Activated T-cell treated with anti-CD3 and anti-CD28 coated beads, Interleukin-2, amount 50 U/mL, for 72 hours (primary cell): ENCODE measurements at regions not wholly inside any gene's neighbourhood (a gene's known extent, or its start where the extent isn't known, plus 50 kb on each side); places are given as distances from the start of the nearest gene placed in this dataset.
"Not testable (repeated sequence)": the region's sequence is repeated elsewhere in the genome, so short reads cannot be mapped to it uniquely, and the experiment has no call there.

Source experiments
- ATAC-seq, 2 donors: fragments of 150-1000 bp; cut with Tn5 transposase; replicated peaks in 1 of 2; 2 replicates each; pipeline ENCODE4 v1.10.0; 2021; ENCODE audit warnings: moderate library complexity in 2 of 2, mild to moderate bottlenecking in 1 of 2
- DNase-seq, 2 donors: peaks; one replicate each; pipeline ENCODE4 v3.0.0; 2021 to 2022; ENCODE audit warnings: mixed read lengths in 1 of 2
- H3K27ac Mint-ChIP-seq: one replicate; pipeline ENCODE4 v1.8.0; 2022; ENCODE audit warnings: mild to moderate bottlenecking, moderate library complexity, mixed read lengths
- H3K27me3 Mint-ChIP-seq: one replicate; pipeline ENCODE4 v1.8.0; 2022; ENCODE audit warnings: low read depth, mixed read lengths
- H3K36me3 Mint-ChIP-seq, 2 donors: one replicate each; pipeline ENCODE4 v1.8.0; 2022; ENCODE audit warnings: mixed read lengths in 2 of 2, mild to moderate bottlenecking in 1 of 2; ENCODE audit not compliant: insufficient read depth in 2 of 2
- H3K4me1 Mint-ChIP-seq: one replicate; pipeline ENCODE4 v1.8.0; 2022; ENCODE audit warnings: low read depth, mixed read lengths
- H3K4me3 Mint-ChIP-seq, 2 donors: one replicate each; pipeline ENCODE4 v1.8.0; 2022; ENCODE audit warnings: mild to moderate bottlenecking in 2 of 2, mixed read lengths in 2 of 2, moderate library complexity in 2 of 2
- H3K9me3 Mint-ChIP-seq, 2 donors: one replicate each; pipeline ENCODE4 v1.8.0; 2022; ENCODE audit warnings: mixed read lengths in 2 of 2

- Mint-ChIP-seq H3K9me3 (peaks cover 2% of the 10 kb centered on the region in 2 donors), H3K27ac (no peak overlapping the region), H3K36me3 (no peaks in the 10 kb centered on the region), H3K4me3 (no peak overlapping the region), H3K4me1 (no peaks in the 10 kb centered on the region), H3K27me3 (no peaks in the 10 kb centered on the region)
- DNase-seq: no peak
- no peak for ATAC-seq
Observed at GRCh38 chr10:23824822-23825221, 384.1 kb upstream of the KIAA1217 start.

- Mint-ChIP-seq H3K4me3 (no peak overlapping the region), H3K4me1 (no peaks in the 10 kb centered on the region), H3K27me3 (no peaks in the 10 kb centered on the region), H3K9me3 (peaks cover 2 to 4% of the 10 kb centered on the region in 2 donors), H3K36me3 (no peaks in the 10 kb centered on the region), H3K27ac (no peak overlapping the region)
- DNase-seq: no peak
- no peak for ATAC-seq
Observed at GRCh38 chr10:23826421-23826820, 382.5 kb upstream of the KIAA1217 start.

- no peak for ATAC-seq
- H3K36me3 Mint-ChIP-seq: no peaks in the 10 kb centered on the region
- H3K27me3 Mint-ChIP-seq: no peaks in the 10 kb centered on the region
Observed at GRCh38 chr10:23829556-23829955, 379.4 kb upstream of the KIAA1217 start.

GRCh38 chr10:23834091-23834490, 374.8 kb upstream of the KIAA1217 start:
- Mint-ChIP-seq H3K4me1 (no peaks in the 10 kb centered on the region), H3K27me3 (no peaks in the 10 kb centered on the region), H3K4me3 (no peak overlapping the region), H3K9me3 (peaks cover 3 to 5% of the 10 kb centered on the region in 2 donors), H3K36me3 (no peaks in the 10 kb centered on the region), H3K27ac (no peak overlapping the region)
- no peak for DNase-seq
- ATAC-seq: no peak

More at GRCh38 chr10:23829556-23829955, 379.4 kb upstream of the KIAA1217 start:
- H3K27ac Mint-ChIP-seq: no peak overlapping the region
- DNase-seq: no peak
- H3K9me3 Mint-ChIP-seq: peaks cover 4 to 6% of the 10 kb centered on the region in 2 donors
- H3K4me3 Mint-ChIP-seq: no peak overlapping the region
- no peaks in the 10 kb centered on the region for H3K4me1 Mint-ChIP-seq

- H3K27ac Mint-ChIP-seq: no peak overlapping the region
- no peaks in the 10 kb centered on the region for H3K4me1 Mint-ChIP-seq
- DNase-seq: no peak
- ATAC-seq: no peak
- no peaks in the 10 kb centered on the region for H3K27me3 Mint-ChIP-seq
- peaks cover 0 to 3% of the 10 kb centered on the region in 2 donors for H3K36me3 Mint-ChIP-seq
- no peak overlapping the region for H3K4me3 Mint-ChIP-seq
- peaks cover 10 to 14% of the 10 kb centered on the region in 2 donors for H3K9me3 Mint-ChIP-seq
Observed at GRCh38 chr10:23850631-23851030, 358.3 kb upstream of the KIAA1217 start.

- Mint-ChIP-seq H3K27ac (no peak overlapping the region), H3K36me3 (no peaks in the 10 kb centered on the region), H3K27me3 (no peaks in the 10 kb centered on the region), H3K9me3 (no peaks in the 10 kb centered on the region), H3K4me1 (no peaks in the 10 kb centered on the region), H3K4me3 (no peak overlapping the region)
- ATAC-seq (no peak), DNase-seq (no peak)
Observed at GRCh38 chr10:23859598-23859997, 349.3 kb upstream of the KIAA1217 start.

GRCh38 chr10:23864631-23865147, 344.2 kb upstream of the KIAA1217 start:
- H3K36me3 Mint-ChIP-seq: no peaks in the 10 kb centered on the region
- no peak for ATAC-seq
- no peak overlapping the region for H3K27ac Mint-ChIP-seq
- H3K9me3 Mint-ChIP-seq: no peaks in the 10 kb centered on the region
- H3K27me3 Mint-ChIP-seq: no peaks in the 10 kb centered on the region
- no peak overlapping the region for H3K4me3 Mint-ChIP-seq
- H3K4me1 Mint-ChIP-seq: no peaks in the 10 kb centered on the region
- no peak for DNase-seq

GRCh38 chr10:23866985-23867384, 342.0 kb upstream of the KIAA1217 start:
- H3K36me3 Mint-ChIP-seq, H3K4me3 Mint-ChIP-seq, H3K27ac Mint-ChIP-seq, H3K4me1 Mint-ChIP-seq, DNase-seq, H3K9me3 Mint-ChIP-seq, ATAC-seq: not testable (repeated sequence)
- H3K27me3 Mint-ChIP-seq: peaks cover 12% of the 10 kb centered on the region

- H3K27ac Mint-ChIP-seq: no peak overlapping the region
- no peaks in the 10 kb centered on the region for H3K36me3 Mint-ChIP-seq
- DNase-seq: no peak
- ATAC-seq: no peak
- H3K9me3 Mint-ChIP-seq: peaks cover 0 to 3% of the 10 kb centered on the region in 2 donors
- H3K4me1 Mint-ChIP-seq: no peaks in the 10 kb centered on the region
- peaks cover 12% of the 10 kb centered on the region for H3K27me3 Mint-ChIP-seq
- no peak overlapping the region for H3K4me3 Mint-ChIP-seq
Observed at GRCh38 chr10:23868121-23868520, 340.8 kb upstream of the KIAA1217 start.

- H3K27ac Mint-ChIP-seq: no peak overlapping the region
- H3K27me3 Mint-ChIP-seq: peaks cover 12% of the 10 kb centered on the region
- no peaks in the 10 kb centered on the region for H3K36me3 Mint-ChIP-seq
- no peaks in the 10 kb centered on the region for H3K4me1 Mint-ChIP-seq
- H3K9me3 Mint-ChIP-seq: peaks cover 0 to 3% of the 10 kb centered on the region in 2 donors
- ATAC-seq (no peak), DNase-seq (no peak)
- no peak overlapping the region for H3K4me3 Mint-ChIP-seq
Observed at GRCh38 chr10:23869548-23869947, 339.4 kb upstream of the KIAA1217 start.

- no peaks in the 10 kb centered on the region for H3K36me3 Mint-ChIP-seq
- H3K4me3 Mint-ChIP-seq: no peak overlapping the region
- no peak for ATAC-seq
- H3K4me1 Mint-ChIP-seq: no peaks in the 10 kb centered on the region
- no peak overlapping the region for H3K27ac Mint-ChIP-seq
- DNase-seq: no peak
- peaks cover 0 to 5% of the 10 kb centered on the region in 2 donors for H3K9me3 Mint-ChIP-seq
- H3K27me3 Mint-ChIP-seq: peaks cover 12% of the 10 kb centered on the region
Observed at GRCh38 chr10:23869996-23870395, 338.9 kb upstream of the KIAA1217 start.

GRCh38 chr10:23870651-23871610, 338.0 kb upstream of the KIAA1217 start:
- no peak for ATAC-seq

GRCh38 chr10:23872290-23872689, 336.6 kb upstream of the KIAA1217 start:
- no peak for ATAC-seq
- H3K9me3 Mint-ChIP-seq: peaks cover 0 to 5% of the 10 kb centered on the region in 2 donors
- no peak overlapping the region for H3K4me3 Mint-ChIP-seq
- peaks cover 12% of the 10 kb centered on the region for H3K27me3 Mint-ChIP-seq
- H3K4me1 Mint-ChIP-seq: no peaks in the 10 kb centered on the region
- H3K36me3 Mint-ChIP-seq: no peaks in the 10 kb centered on the region
- DNase-seq: no peak
- no peak overlapping the region for H3K27ac Mint-ChIP-seq

More at GRCh38 chr10:23870651-23871610, 338.0 kb upstream of the KIAA1217 start:
- no peak for DNase-seq
- H3K27ac Mint-ChIP-seq: no peak overlapping the region
- no peaks in the 10 kb centered on the region for H3K36me3 Mint-ChIP-seq
- H3K9me3 Mint-ChIP-seq: peaks cover 0 to 5% of the 10 kb centered on the region in 2 donors
- H3K4me1 Mint-ChIP-seq: no peaks in the 10 kb centered on the region
- H3K4me3 Mint-ChIP-seq: no peak overlapping the region
- peaks cover 12% of the 10 kb centered on the region for H3K27me3 Mint-ChIP-seq
